ENCODE measurements at regions not wholly inside any gene's neighbourhood (a gene's known extent, or its start where the extent isn't known, plus 50 kb on each side); places are given as distances from the start of the nearest gene placed in this dataset.

GRCh38 chr12:82529101-82529500 lies 157.6 kb upstream of the TMTC2 start:
- no peak for TF ChIP-seq CTCF (IDR thresholded peaks at IDR 0.05)
- Mint-ChIP-seq H3K4me3 (ENCODE audit: unreplicated experiment) (no peak overlapping the region), H3K27me3 (ENCODE audit: low read depth) (peaks cover 23% of the 10 kb centered on the region), H3K36me3 (ENCODE audit: low read depth) (no peaks in the 10 kb centered on the region), H3K4me1 (ENCODE audit: low read depth) (no peaks in the 10 kb centered on the region), H3K9me3 (ENCODE audit: low read depth) (no peaks in the 10 kb centered on the region), H3K27ac (ENCODE audit: unreplicated experiment) (no peak overlapping the region)
- DNase-seq (ENCODE audit: low spot score): no peak

- Mint-ChIP-seq H3K27me3 (ENCODE audit: low read depth) (peaks cover 20% of the 10 kb centered on the region), H3K27ac (ENCODE audit: unreplicated experiment) (no peak overlapping the region), H3K9me3 (ENCODE audit: low read depth) (no peaks in the 10 kb centered on the region), H3K36me3 (ENCODE audit: low read depth) (no peaks in the 10 kb centered on the region), H3K4me1 (ENCODE audit: low read depth) (no peaks in the 10 kb centered on the region), H3K4me3 (ENCODE audit: unreplicated experiment) (no peak overlapping the region)
- no peak for TF ChIP-seq CTCF (IDR thresholded peaks at IDR 0.05)
- no peak for DNase-seq (ENCODE audit: low spot score)
Observed at GRCh38 chr12:82529954-82530353, 156.8 kb upstream of the TMTC2 start.

- no peak for TF ChIP-seq CTCF (IDR thresholded peaks at IDR 0.05)
- H3K27ac Mint-ChIP-seq (ENCODE audit: unreplicated experiment): no peak overlapping the region
Observed at GRCh38 chr12:82530394-82530793, 156.3 kb upstream of the TMTC2 start.

GRCh38 chr12:82533341-82533740 lies 153.4 kb upstream of the TMTC2 start:
- no peaks in the 10 kb centered on the region for H3K9me3 Mint-ChIP-seq (ENCODE audit: low read depth)
- DNase-seq (ENCODE audit: low spot score): no peak
- no peaks in the 10 kb centered on the region for H3K4me1 Mint-ChIP-seq (ENCODE audit: low read depth)
- peaks cover 17% of the 10 kb centered on the region for H3K27me3 Mint-ChIP-seq (ENCODE audit: low read depth)
- H3K27ac Mint-ChIP-seq (ENCODE audit: unreplicated experiment): no peak overlapping the region
- no peak overlapping the region for H3K4me3 Mint-ChIP-seq (ENCODE audit: unreplicated experiment)
- H3K36me3 Mint-ChIP-seq (ENCODE audit: low read depth): no peaks in the 10 kb centered on the region
- TF ChIP-seq CTCF (IDR thresholded peaks at IDR 0.05): no peak

More at GRCh38 chr12:82530394-82530793, 156.3 kb upstream of the TMTC2 start:
- no peak for DNase-seq (ENCODE audit: low spot score)
- Mint-ChIP-seq H3K4me3 (ENCODE audit: unreplicated experiment) (no peak overlapping the region), H3K4me1 (ENCODE audit: low read depth) (no peaks in the 10 kb centered on the region), H3K36me3 (ENCODE audit: low read depth) (no peaks in the 10 kb centered on the region), H3K27me3 (ENCODE audit: low read depth) (peaks cover 17% of the 10 kb centered on the region), H3K9me3 (ENCODE audit: low read depth) (no peaks in the 10 kb centered on the region)

- Mint-ChIP-seq H3K27ac (ENCODE audit: unreplicated experiment) (no peak overlapping the region), H3K4me3 (ENCODE audit: unreplicated experiment) (no peak overlapping the region), H3K9me3 (ENCODE audit: low read depth) (peaks cover 18% of the 10 kb centered on the region), H3K4me1 (ENCODE audit: low read depth) (no peaks in the 10 kb centered on the region), H3K36me3 (ENCODE audit: low read depth) (no peaks in the 10 kb centered on the region), H3K27me3 (ENCODE audit: low read depth) (peaks cover 2% of the 10 kb centered on the region)
- TF ChIP-seq CTCF (IDR thresholded peaks at IDR 0.05): no peak
- no peak for DNase-seq (ENCODE audit: low spot score)
Observed at GRCh38 chr12:82537436-82537835, 149.3 kb upstream of the TMTC2 start.
